Smooth muscle cell (in vitro differentiated cells): ENCODE measurements at regions not wholly inside any gene's neighbourhood (a gene's known extent, or its start where the extent isn't known, plus 50 kb on each side); places are given as distances from the start of the nearest gene placed in this dataset.

Experiments
- DNase-seq: peaks from one replicate; lab custom pipeline; 2025; ENCODE audit not compliant: unreplicated experiment; lab: John Stamatoyannopoulos, UW
- H2AFZ ChIP-seq: fragments of 200-600 bp; sonication (generic); 2 replicates; pipeline ENCODE4 v1.6.0; 2016; ENCODE audit warnings: antibody characterized with exemption, low read depth, mild to moderate bottlenecking
- H3F3A ChIP-seq: fragments of 200-600 bp; sonication (generic); 2 replicates; pipeline ENCODE4 v1.6.0; 2017; ENCODE audit warnings: antibody characterized with exemption, low read depth
- H3K27ac ChIP-seq: fragments of 200-600 bp; sonication (generic); 2 replicates; pipeline ENCODE4 v1.5.1; 2016; ENCODE audit warnings: low read depth, mild to moderate bottlenecking
- H3K27me3 ChIP-seq: fragments of 200-600 bp; sonication (generic); 2 replicates; pipeline ENCODE4 v1.6.1; 2016; ENCODE audit warnings: low read depth, mild to moderate bottlenecking
- H3K36me3 ChIP-seq: fragments of 200-600 bp; sonication (generic); 2 replicates; pipeline ENCODE4 v1.5.1; 2016; ENCODE audit warnings: low read depth
- H3K4me1 ChIP-seq: fragments of 200-600 bp; sonication (generic); 2 replicates; pipeline ENCODE4 v1.5.1; 2016; ENCODE audit warnings: low read depth
- H3K4me2 ChIP-seq: fragments of 200-600 bp; sonication (generic); 2 replicates; pipeline ENCODE4 v1.6.0; 2016; ENCODE audit warnings: mild to moderate bottlenecking
- H3K4me3 ChIP-seq: fragments of 200-600 bp; sonication (generic); 2 replicates; pipeline ENCODE4 v1.5.1; 2016; ENCODE audit warnings: mild to moderate bottlenecking
- H3K79me2 ChIP-seq: fragments of 200-600 bp; sonication (generic); 2 replicates; pipeline ENCODE4 v1.6.0; 2016; ENCODE audit warnings: low read depth, mild to moderate bottlenecking
- H3K9ac ChIP-seq: fragments of 200-600 bp; sonication (generic); 2 replicates; pipeline ENCODE4 v1.6.0; 2016; ENCODE audit warnings: low read depth
- H3K9me3 ChIP-seq: fragments of 200-600 bp; sonication (generic); replicated peaks from 2 replicates; pipeline ENCODE4 v1.5.1; 2016; ENCODE audit warnings: low read depth
- H4K20me1 ChIP-seq: fragments of 200-600 bp; sonication (generic); 2 replicates; pipeline ENCODE4 v1.6.0; 2016; ENCODE audit warnings: low read depth
- WGBS: methylation state at CpG from one replicate; pipeline ENCODE4 v1.1.7; 2016; ENCODE audit warnings: low lambda C conversion rate; 5-methylcytosine and 5-hydroxymethylcytosine counted together
- TF ChIP-seq, protein P1 (sequence below): fragments of 200-600 bp; sonication (generic); IDR thresholded peaks from 2 replicates; pipeline ENCODE4 v1.5.1; 2017; ENCODE audit warnings: borderline replicate concordance, mild to moderate bottlenecking, antibody characterized with exemption; ENCODE audit not compliant: insufficient read depth, poor library complexity, severe bottlenecking

- Histone ChIP-seq H3K27me3 (no peaks in the 10 kb centered on the region), H3K9me3 (no peaks in the 10 kb centered on the region), H3K4me3 (no peak overlapping the region), H3F3A (no peaks in the 10 kb centered on the region), H3K4me1 (peaks cover 4% of the 10 kb centered on the region), H3K9ac (no peak overlapping the region), H3K27ac (no peak overlapping the region), H3K79me2 (no peaks in the 10 kb centered on the region), H2AFZ (peak overlapping the region; percentile 79), H3K36me3 (no peaks in the 10 kb centered on the region), H4K20me1 (no peaks in the 10 kb centered on the region), H3K4me2 (peak overlapping the region; percentile 37)
- DNase-seq, result no peak
- 23% methylated on average over 5 of the region's 5 CpGs for WGBS
- TF ChIP-seq, protein P1, sequence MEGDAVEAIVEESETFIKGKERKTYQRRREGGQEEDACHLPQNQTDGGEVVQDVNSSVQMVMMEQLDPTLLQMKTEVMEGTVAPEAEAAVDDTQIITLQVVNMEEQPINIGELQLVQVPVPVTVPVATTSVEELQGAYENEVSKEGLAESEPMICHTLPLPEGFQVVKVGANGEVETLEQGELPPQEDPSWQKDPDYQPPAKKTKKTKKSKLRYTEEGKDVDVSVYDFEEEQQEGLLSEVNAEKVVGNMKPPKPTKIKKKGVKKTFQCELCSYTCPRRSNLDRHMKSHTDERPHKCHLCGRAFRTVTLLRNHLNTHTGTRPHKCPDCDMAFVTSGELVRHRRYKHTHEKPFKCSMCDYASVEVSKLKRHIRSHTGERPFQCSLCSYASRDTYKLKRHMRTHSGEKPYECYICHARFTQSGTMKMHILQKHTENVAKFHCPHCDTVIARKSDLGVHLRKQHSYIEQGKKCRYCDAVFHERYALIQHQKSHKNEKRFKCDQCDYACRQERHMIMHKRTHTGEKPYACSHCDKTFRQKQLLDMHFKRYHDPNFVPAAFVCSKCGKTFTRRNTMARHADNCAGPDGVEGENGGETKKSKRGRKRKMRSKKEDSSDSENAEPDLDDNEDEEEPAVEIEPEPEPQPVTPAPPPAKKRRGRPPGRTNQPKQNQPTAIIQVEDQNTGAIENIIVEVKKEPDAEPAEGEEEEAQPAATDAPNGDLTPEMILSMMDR, result peak; percentile 70
Observed at GRCh38 chr17:51371732-51372151, 111.4 kb downstream of the UTP18 start.

DNA sequence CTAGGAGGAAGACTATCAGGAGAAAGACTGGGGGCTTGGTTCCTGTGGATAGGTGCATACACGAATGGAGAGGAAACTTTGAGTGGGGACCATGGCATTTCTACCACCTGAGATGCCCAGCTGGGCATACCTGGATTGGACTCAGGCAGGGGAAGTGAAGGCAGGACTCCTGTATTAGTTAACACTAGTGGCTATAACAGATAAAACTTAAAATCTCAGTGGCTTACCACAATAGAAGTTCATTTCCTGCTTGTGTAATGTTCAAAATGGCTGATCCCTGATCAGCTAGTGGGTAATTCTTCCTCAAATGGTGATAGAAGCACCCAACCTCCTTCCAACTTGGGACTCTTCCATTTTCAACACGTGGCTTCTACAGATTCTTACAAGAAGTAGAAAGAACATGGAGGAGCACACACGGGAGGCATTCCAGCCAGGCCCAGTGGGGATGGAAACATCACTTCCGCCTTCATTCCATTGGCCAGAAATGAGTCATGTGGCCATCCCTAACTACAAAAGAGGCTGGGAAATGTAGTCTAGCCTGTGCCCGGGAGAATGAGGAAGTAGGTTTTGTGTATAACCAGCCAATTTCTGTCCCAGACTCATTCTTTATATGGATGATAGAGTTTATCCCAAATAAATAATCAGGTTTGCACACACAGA, 112.1 kb downstream of the UTP18 start:
- H3K9ac ChIP-seq, result no peak overlapping the region
- no peaks in the 10 kb centered on the region for H3F3A ChIP-seq
- H2AFZ ChIP-seq, result peak overlapping the region; percentile 79
- H3K4me1 ChIP-seq, result peaks cover 4% of the 10 kb centered on the region
- no peaks in the 10 kb centered on the region for H3K9me3 ChIP-seq
- DNase-seq, result no peak
- H3K4me2 ChIP-seq, result peak overlapping the region; percentile 37
- WGBS, result 65% methylated on average over 5 of the region's 5 CpGs
- H3K4me3 ChIP-seq, result no peak overlapping the region
- H3K27me3 ChIP-seq, result no peaks in the 10 kb centered on the region
- TF ChIP-seq, protein P1, result no peak
- H3K36me3 ChIP-seq, result no peaks in the 10 kb centered on the region
- no peaks in the 10 kb centered on the region for H4K20me1 ChIP-seq
- no peaks in the 10 kb centered on the region for H3K79me2 ChIP-seq
- no peak overlapping the region for H3K27ac ChIP-seq

GRCh38 chr17:51373489-51374152, 113.3 kb downstream of the UTP18 start:
- H3F3A ChIP-seq, result no peaks in the 10 kb centered on the region
- peaks cover 4% of the 10 kb centered on the region for H3K27me3 ChIP-seq
- H3K4me2 ChIP-seq, result no peak overlapping the region
- H3K36me3 ChIP-seq, result no peaks in the 10 kb centered on the region
- no peaks in the 10 kb centered on the region for H3K9me3 ChIP-seq
- no peak for DNase-seq
- H2AFZ ChIP-seq, result no peak overlapping the region
- no peaks in the 10 kb centered on the region for H4K20me1 ChIP-seq
- no peak overlapping the region for H3K27ac ChIP-seq
- 77% methylated on average over 4 of the region's 4 CpGs for WGBS
- H3K9ac ChIP-seq, result no peak overlapping the region
- no peak overlapping the region for H3K4me3 ChIP-seq
- H3K79me2 ChIP-seq, result no peaks in the 10 kb centered on the region
- TF ChIP-seq, protein P1, result no peak
- peaks cover 4% of the 10 kb centered on the region for H3K4me1 ChIP-seq
